ENCODE measurements at regions not wholly inside any gene's neighbourhood (a gene's known extent, or its start where the extent isn't known, plus 50 kb on each side); places are given as distances from the start of the nearest gene placed in this dataset.

DNA sequence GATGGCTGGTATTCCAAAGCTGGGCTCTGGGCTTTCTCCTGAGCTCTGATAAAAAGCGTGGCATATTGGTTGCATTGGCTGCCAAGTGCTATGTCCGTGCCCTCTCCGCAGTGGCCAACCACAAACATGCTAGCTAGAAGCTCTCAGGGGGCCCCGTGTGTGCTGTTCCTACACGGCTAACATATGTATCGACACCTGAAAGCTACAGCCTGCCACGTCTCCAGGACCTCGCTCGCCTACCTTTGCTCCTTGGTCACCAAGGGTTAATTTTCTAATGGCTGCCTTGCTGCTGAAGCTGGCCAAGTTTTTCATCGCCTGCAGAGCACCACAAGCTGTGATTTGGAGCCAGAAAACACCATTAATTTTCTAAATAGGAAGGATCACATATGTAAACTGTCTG is 888.4 kb downstream of the BCL11A start:
- CTCF ChIA-PET = no interaction called here
- Histone ChIP-seq H3K36me3 (ENCODE audit: control insufficient read depth, insufficient read depth, low read length) (no peaks in the 10 kb centered on the region), H3K27me3 (ENCODE audit: control insufficient read depth, insufficient read depth, low read length) (no peaks in the 10 kb centered on the region; the same call in 1 of the 2 replicates), H3K4me3 (ENCODE audit: low read depth, low read length) (no peak overlapping the region)
- TF ChIP-seq, protein P1, sequence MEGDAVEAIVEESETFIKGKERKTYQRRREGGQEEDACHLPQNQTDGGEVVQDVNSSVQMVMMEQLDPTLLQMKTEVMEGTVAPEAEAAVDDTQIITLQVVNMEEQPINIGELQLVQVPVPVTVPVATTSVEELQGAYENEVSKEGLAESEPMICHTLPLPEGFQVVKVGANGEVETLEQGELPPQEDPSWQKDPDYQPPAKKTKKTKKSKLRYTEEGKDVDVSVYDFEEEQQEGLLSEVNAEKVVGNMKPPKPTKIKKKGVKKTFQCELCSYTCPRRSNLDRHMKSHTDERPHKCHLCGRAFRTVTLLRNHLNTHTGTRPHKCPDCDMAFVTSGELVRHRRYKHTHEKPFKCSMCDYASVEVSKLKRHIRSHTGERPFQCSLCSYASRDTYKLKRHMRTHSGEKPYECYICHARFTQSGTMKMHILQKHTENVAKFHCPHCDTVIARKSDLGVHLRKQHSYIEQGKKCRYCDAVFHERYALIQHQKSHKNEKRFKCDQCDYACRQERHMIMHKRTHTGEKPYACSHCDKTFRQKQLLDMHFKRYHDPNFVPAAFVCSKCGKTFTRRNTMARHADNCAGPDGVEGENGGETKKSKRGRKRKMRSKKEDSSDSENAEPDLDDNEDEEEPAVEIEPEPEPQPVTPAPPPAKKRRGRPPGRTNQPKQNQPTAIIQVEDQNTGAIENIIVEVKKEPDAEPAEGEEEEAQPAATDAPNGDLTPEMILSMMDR (IDR thresholded peaks at IDR 0.05; ENCODE audit: insufficient read depth, low read depth, low read length) = no peak
- no peak for DNase-seq (ENCODE audit: low read depth)
- POLR2A ChIA-PET = no interaction called here

DNA sequence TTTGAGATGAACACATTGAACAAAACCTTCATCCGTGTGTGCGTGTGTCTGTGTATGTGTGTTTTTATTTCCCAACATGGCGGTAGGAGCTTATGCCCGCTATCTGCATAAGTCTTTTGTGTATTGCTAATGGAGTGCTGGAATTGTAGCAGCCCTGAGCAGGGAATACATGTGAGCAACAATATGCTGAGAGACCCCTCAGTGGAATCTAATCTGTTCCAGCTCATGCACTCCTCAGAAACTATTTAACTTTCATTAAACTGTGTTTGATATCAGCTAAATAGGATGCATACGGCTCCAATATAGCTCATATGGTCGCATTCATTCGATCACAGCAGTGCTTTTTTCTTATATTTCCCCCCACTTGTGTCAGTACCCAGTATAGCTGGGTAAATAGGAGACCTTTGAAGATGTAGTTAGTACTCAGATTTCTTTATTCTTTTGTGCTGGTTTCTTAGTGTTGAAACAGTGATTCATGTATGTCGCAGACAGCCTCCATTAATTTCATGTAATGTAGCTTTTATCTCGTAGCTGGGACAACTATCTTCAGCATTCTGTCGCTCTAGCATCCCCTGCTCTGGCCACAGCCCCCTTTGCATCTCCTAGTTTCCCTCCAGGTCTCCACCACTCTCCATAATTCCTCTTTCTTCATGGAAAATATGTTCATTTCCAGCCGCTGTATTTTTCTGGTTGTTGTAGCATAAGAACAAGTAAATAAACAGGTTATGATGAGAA is 891.2 kb downstream of the BCL11A start:
- Histone ChIP-seq H3K36me3 (ENCODE audit: control insufficient read depth, insufficient read depth, low read length) (no peaks in the 10 kb centered on the region), H3K4me3 (ENCODE audit: low read depth, low read length) (no peak overlapping the region), H3K27me3 (ENCODE audit: control insufficient read depth, insufficient read depth, low read length) (no peaks in the 10 kb centered on the region)
- TF ChIP-seq, protein P1 (IDR thresholded peaks at IDR 0.05; ENCODE audit: insufficient read depth, low read depth, low read length) = no peak
- CTCF ChIA-PET = interaction anchor here (0.6 to 0.8 kb wide), 3 partner anchors 8 to 917 kb away, joined by 3 to 4 read pairs (median 3); no protein-coding TSS in a partner anchor
- POLR2A ChIA-PET = no interaction called here
- DNase-seq (ENCODE audit: low read depth) = no peak

- no peak for DNase-seq (ENCODE audit: low read depth)
- Histone ChIP-seq H3K4me3 (ENCODE audit: low read depth, low read length) (no peak overlapping the region), H3K36me3 (ENCODE audit: control insufficient read depth, insufficient read depth, low read length) (no peaks in the 10 kb centered on the region), H3K27me3 (ENCODE audit: control insufficient read depth, insufficient read depth, low read length) (no peaks in the 10 kb centered on the region)
- CTCF ChIA-PET = no interaction called here
- TF ChIP-seq, protein P1 (IDR thresholded peaks at IDR 0.05; ENCODE audit: insufficient read depth, low read depth, low read length) = no peak
- POLR2A ChIA-PET = no interaction called here
Observed at GRCh38 chr2:59660262-59660661, 893.2 kb downstream of the BCL11A start.

DNA sequence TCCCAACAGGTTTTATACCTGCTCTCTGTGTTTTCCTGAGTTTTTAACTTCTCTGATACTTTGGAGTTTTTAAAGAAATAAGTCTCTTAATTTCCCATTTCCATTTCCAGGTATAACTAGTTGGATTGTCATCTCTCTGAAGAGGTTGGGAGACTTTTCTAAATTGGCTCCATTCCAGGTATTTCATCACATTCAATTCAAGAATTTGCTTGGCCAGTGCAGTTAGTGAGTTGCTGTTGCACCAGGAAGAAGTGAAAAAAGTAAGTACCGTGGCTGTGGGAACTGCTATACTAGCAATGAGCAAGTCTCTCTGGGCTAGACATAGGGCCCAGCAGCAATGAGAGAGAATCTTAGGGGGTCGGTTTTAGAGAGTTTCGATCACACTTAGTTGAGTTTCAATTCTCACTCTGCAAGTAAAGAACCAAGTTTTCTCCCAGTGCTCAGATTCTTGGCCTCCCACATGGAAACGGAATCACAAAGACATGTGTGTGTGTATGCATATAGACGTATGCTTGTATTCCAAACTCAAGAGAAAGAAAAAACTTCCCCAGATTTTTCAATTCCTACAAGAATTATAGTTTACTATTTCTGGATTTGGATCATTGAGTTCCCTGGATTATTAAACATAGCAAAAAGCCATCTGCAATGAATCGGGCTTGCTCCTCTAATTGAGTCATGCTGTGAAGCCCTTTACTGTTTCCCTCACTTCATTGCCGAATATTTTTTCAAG is 894.4 kb downstream of the BCL11A start:
- Histone ChIP-seq H3K4me3 (ENCODE audit: low read depth, low read length) (no peak overlapping the region), H3K36me3 (ENCODE audit: control insufficient read depth, insufficient read depth, low read length) (no peaks in the 10 kb centered on the region), H3K27me3 (ENCODE audit: control insufficient read depth, insufficient read depth, low read length) (no peaks in the 10 kb centered on the region)
- TF ChIP-seq, protein P1 (IDR thresholded peaks at IDR 0.05; ENCODE audit: insufficient read depth, low read depth, low read length) = no peak
- POLR2A ChIA-PET = no interaction called here
- no peak for DNase-seq (ENCODE audit: low read depth)
- CTCF ChIA-PET = no interaction called here

- Histone ChIP-seq H3K36me3 (ENCODE audit: control insufficient read depth, insufficient read depth, low read length) (no peaks in the 10 kb centered on the region), H3K27me3 (ENCODE audit: control insufficient read depth, insufficient read depth, low read length) (no peaks in the 10 kb centered on the region), H3K4me3 (ENCODE audit: low read depth, low read length) (no peak overlapping the region)
- TF ChIP-seq, protein P1 (IDR thresholded peaks at IDR 0.05; ENCODE audit: insufficient read depth, low read depth, low read length) = no peak
- no peak for DNase-seq (ENCODE audit: low read depth)
- ChIA-PET CTCF (no interaction called here), POLR2A (no interaction called here)
Observed at GRCh38 chr2:59655809-59656208, 897.6 kb downstream of the BCL11A start.
